Breast epithelium (tissue), 3 donors: ENCODE measurements at regions not wholly inside any gene's neighbourhood (a gene's known extent, or its start where the extent isn't known, plus 50 kb on each side); places are given as distances from the start of the nearest gene placed in this dataset.

Experiments used
- POLR2A ChIP-seq: fragments of 450-650 bp; IDR thresholded peaks from one replicate; pipeline ENCODE4 v1.6.1; 2016; ENCODE audit warnings: antibody characterized with exemption, mild to moderate bottlenecking, moderate library complexity
- TF ChIP-seq, protein P1 (sequence below), 3 donors: fragments of 450-650 bp; IDR thresholded peaks; one replicate each; pipeline ENCODE4 v1.5.1; 2016 to 2017; ENCODE audit warnings: antibody characterized with exemption in 3 of 3, mild to moderate bottlenecking in 3 of 3, moderate library complexity in 3 of 3

- TF ChIP-seq, protein P1, sequence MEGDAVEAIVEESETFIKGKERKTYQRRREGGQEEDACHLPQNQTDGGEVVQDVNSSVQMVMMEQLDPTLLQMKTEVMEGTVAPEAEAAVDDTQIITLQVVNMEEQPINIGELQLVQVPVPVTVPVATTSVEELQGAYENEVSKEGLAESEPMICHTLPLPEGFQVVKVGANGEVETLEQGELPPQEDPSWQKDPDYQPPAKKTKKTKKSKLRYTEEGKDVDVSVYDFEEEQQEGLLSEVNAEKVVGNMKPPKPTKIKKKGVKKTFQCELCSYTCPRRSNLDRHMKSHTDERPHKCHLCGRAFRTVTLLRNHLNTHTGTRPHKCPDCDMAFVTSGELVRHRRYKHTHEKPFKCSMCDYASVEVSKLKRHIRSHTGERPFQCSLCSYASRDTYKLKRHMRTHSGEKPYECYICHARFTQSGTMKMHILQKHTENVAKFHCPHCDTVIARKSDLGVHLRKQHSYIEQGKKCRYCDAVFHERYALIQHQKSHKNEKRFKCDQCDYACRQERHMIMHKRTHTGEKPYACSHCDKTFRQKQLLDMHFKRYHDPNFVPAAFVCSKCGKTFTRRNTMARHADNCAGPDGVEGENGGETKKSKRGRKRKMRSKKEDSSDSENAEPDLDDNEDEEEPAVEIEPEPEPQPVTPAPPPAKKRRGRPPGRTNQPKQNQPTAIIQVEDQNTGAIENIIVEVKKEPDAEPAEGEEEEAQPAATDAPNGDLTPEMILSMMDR (IDR thresholded peaks at IDR 0.05) = peak in 2 of 3 donors; percentile 14 to 34
- TF ChIP-seq POLR2A = no peak
Measured at GRCh38 chr9:546797-547223, 294.7 kb upstream of the DMRT1 start.
